ENCODE measurements at regions not wholly inside any gene's neighbourhood (a gene's known extent, or its start where the extent isn't known, plus 50 kb on each side); places are given as distances from the start of the nearest gene placed in this dataset.

- TF ChIP-seq CTCF (IDR thresholded peaks at IDR 0.05): no peak
- no peak for TF ChIP-seq POLR2A (IDR thresholded peaks at IDR 0.05)
Measured at GRCh38 chr1:199937661-199938060, 89.8 kb upstream of the NR5A2 start.

Measured in Peyer's patch (tissue), 4 donors.